Mesodermal cell (in vitro differentiated cells): ENCODE measurements at regions not wholly inside any gene's neighbourhood (a gene's known extent, or its start where the extent isn't known, plus 50 kb on each side); places are given as distances from the start of the nearest gene placed in this dataset.
"Not testable (repeated sequence)": the region's sequence is repeated elsewhere in the genome, so short reads cannot be mapped to it uniquely, and the experiment has no call there.

Source experiments
- H3K27ac ChIP-seq: 2 replicates; pipeline ENCODE4 v1.7.0; 2013; ENCODE audit warnings: mild to moderate bottlenecking, low read depth, low read length, moderate library complexity; ENCODE audit not compliant: severe bottlenecking
- H3K36me3 ChIP-seq: 2 replicates; pipeline ENCODE4 v1.7.1; 2013; ENCODE audit warnings: mild to moderate bottlenecking, low read length, moderate library complexity; ENCODE audit not compliant: control insufficient read depth, insufficient read depth
- H3K4me1 ChIP-seq: one replicate; pipeline ENCODE4 v1.7.1; 2013; ENCODE audit warnings: mild to moderate bottlenecking, low read length; ENCODE audit not compliant: insufficient read depth, control insufficient read depth, poor library complexity, severe bottlenecking
- H3K4me3 ChIP-seq: 2 replicates; pipeline ENCODE4 v1.7.0; 2013; ENCODE audit warnings: low read length, control low read depth, mild to moderate bottlenecking; ENCODE audit not compliant: insufficient read depth, poor library complexity, severe bottlenecking; ENCODE audit errors: extremely low read depth
- H3K9me3 ChIP-seq: 2 replicates; pipeline ENCODE4 v1.7.1; 2013; ENCODE audit warnings: mild to moderate bottlenecking, low read length, moderate library complexity; ENCODE audit not compliant: control insufficient read depth
- WGBS, 2 experiments: methylation state at CpG; one replicate each; pipeline ENCODE4 v1.1.5; 2013; ENCODE audit warnings: missing lambda C conversion rate in 2 of 2; ENCODE audit not compliant: insufficient coverage in 2 of 2; 5-methylcytosine and 5-hydroxymethylcytosine counted together

GRCh38 chr6:14559746-14560536 lies 442.4 kb downstream of the CD83 start:
- Histone ChIP-seq H3K4me3 (no peak overlapping the region), H3K27ac (no peak overlapping the region), H3K4me1 (no peaks in the 10 kb centered on the region), H3K36me3 (no peaks in the 10 kb centered on the region), H3K9me3 (no peaks in the 10 kb centered on the region)
- WGBS, 2 experiments, result 90 to 93% methylated on average over 2 of the region's 3 CpGs

- H3K9me3 ChIP-seq, H3K4me1 ChIP-seq, H3K27ac ChIP-seq, H3K36me3 ChIP-seq, H3K4me3 ChIP-seq: not testable (repeated sequence)
- no CpG with 5 or more reads among the region's 3 CpGs for WGBS, 2 experiments
Measured at GRCh38 chr6:14561563-14561962, 444.0 kb downstream of the CD83 start.

GRCh38 chr6:14567842-14568241 lies 450.3 kb downstream of the CD83 start:
- Histone ChIP-seq H3K4me3 (no peak overlapping the region), H3K27ac (no peak overlapping the region), H3K36me3 (no peaks in the 10 kb centered on the region), H3K9me3 (no peaks in the 10 kb centered on the region), H3K4me1 (no peaks in the 10 kb centered on the region)
- WGBS, 2 experiments, result no CpG with 5 or more reads among the region's 1 CpG

GRCh38 chr6:14569394-14569793 lies 451.8 kb downstream of the CD83 start:
- no peaks in the 10 kb centered on the region for H3K4me1 ChIP-seq
- no peaks in the 10 kb centered on the region for H3K36me3 ChIP-seq
- 100% methylated on average over 1 of the region's 1 CpG; no CpG with 5 or more reads in 1 of the 2 experiments for WGBS, 2 experiments
- no peak overlapping the region for H3K27ac ChIP-seq
- no peak overlapping the region for H3K4me3 ChIP-seq
- H3K9me3 ChIP-seq, result no peaks in the 10 kb centered on the region

- not testable (repeated sequence) for H3K4me1 ChIP-seq, H3K27ac ChIP-seq, H3K9me3 ChIP-seq, H3K4me3 ChIP-seq, H3K36me3 ChIP-seq
- 100% methylated on average over 1 to 2 of the region's 5 CpGs for WGBS, 2 experiments
Measured at GRCh38 chr6:14569874-14570273, 452.3 kb downstream of the CD83 start.

GRCh38 chr6:14571001-14571400 lies 453.4 kb downstream of the CD83 start:
- H3K9me3 ChIP-seq, result no peaks in the 10 kb centered on the region
- H3K36me3 ChIP-seq, result no peaks in the 10 kb centered on the region
- no peaks in the 10 kb centered on the region for H3K4me1 ChIP-seq
- H3K27ac ChIP-seq, result no peak overlapping the region
- H3K4me3 ChIP-seq, result no peak overlapping the region
- WGBS, 2 experiments, result 87 to 93% methylated on average over 7 to 8 of the region's 8 CpGs

- Histone ChIP-seq H3K27ac (no peak overlapping the region), H3K36me3 (no peaks in the 10 kb centered on the region), H3K9me3 (no peaks in the 10 kb centered on the region), H3K4me3 (no peak overlapping the region), H3K4me1 (no peaks in the 10 kb centered on the region)
- 89 to 98% methylated on average over 5 to 7 of the region's 7 CpGs for WGBS, 2 experiments
Measured at GRCh38 chr6:14571746-14572145, 454.2 kb downstream of the CD83 start.

- H3K4me1 ChIP-seq, result no peaks in the 10 kb centered on the region
- H3K9me3 ChIP-seq, result no peaks in the 10 kb centered on the region
- WGBS, 2 experiments, result 87% methylated on average over 2 of the region's 3 CpGs; no CpG with 5 or more reads in 1 of the 2 experiments
- H3K36me3 ChIP-seq, result no peaks in the 10 kb centered on the region
- no peak overlapping the region for H3K4me3 ChIP-seq
- no peak overlapping the region for H3K27ac ChIP-seq
Measured at GRCh38 chr6:14573267-14573666, 455.7 kb downstream of the CD83 start.

- WGBS, 2 experiments, result no CpG with 5 or more reads among the region's 2 CpGs
- no peak overlapping the region for H3K27ac ChIP-seq
- no peaks in the 10 kb centered on the region for H3K4me1 ChIP-seq
- H3K4me3 ChIP-seq, result no peak overlapping the region
- H3K9me3 ChIP-seq, result no peaks in the 10 kb centered on the region
- H3K36me3 ChIP-seq, result no peaks in the 10 kb centered on the region
Measured at GRCh38 chr6:14573703-14574290, 456.2 kb downstream of the CD83 start.

GRCh38 chr6:14575961-14576360 lies 458.4 kb downstream of the CD83 start:
- Histone ChIP-seq H3K4me3 (no peak overlapping the region), H3K4me1 (no peaks in the 10 kb centered on the region), H3K36me3 (no peaks in the 10 kb centered on the region), H3K9me3 (no peaks in the 10 kb centered on the region), H3K27ac (no peak overlapping the region)
- WGBS, 2 experiments, result no CpG with 5 or more reads among the region's 1 CpG

GRCh38 chr6:14578994-14579393 lies 461.4 kb downstream of the CD83 start:
- Histone ChIP-seq H3K36me3 (no peaks in the 10 kb centered on the region), H3K27ac (no peak overlapping the region), H3K4me1 (no peaks in the 10 kb centered on the region), H3K9me3 (no peaks in the 10 kb centered on the region), H3K4me3 (no peak overlapping the region)
- 70 to 80% methylated on average over 1 to 2 of the region's 3 CpGs for WGBS, 2 experiments
